SK-N-SH treated with all-trans-retinoic acid at 6 μM for 48 hours (cell line): ENCODE measurements at regions not wholly inside any gene's neighbourhood (a gene's known extent, or its start where the extent isn't known, plus 50 kb on each side); places are given as distances from the start of the nearest gene placed in this dataset.

Source experiments
- ATAC-seq: fragments of 200-7000 bp; cut with Tn5 transposase; 3 replicates; pipeline ENCODE4 v1.9.1; 2020; ENCODE audit warnings: mild to moderate bottlenecking, moderate library complexity
- BACH2 ChIP-seq: fragments of 250-450 bp; sonication (Bioruptor Pico); IDR thresholded peaks from 2 replicates; pipeline ENCODE4 v1.9.0; 2021; ENCODE audit warnings: mild to moderate bottlenecking, borderline replicate concordance
- CSDC2 ChIP-seq: fragments of 250-450 bp; sonication (Bioruptor Pico); IDR thresholded peaks from 2 replicates; pipeline ENCODE4 v1.5.0; 2020; ENCODE audit warnings: mild to moderate bottlenecking, moderate library complexity
- CSRNP3 ChIP-seq: fragments of 250-450 bp; sonication (Bioruptor Pico); IDR thresholded peaks from 2 replicates; pipeline ENCODE4 v1.5.1; 2021; ENCODE audit warnings: mild to moderate bottlenecking, moderate library complexity
- ESRRG ChIP-seq: fragments of 250-450 bp; sonication (Bioruptor Pico); IDR thresholded peaks from 2 replicates; pipeline ENCODE4 v1.6.1; 2021; ENCODE audit warnings: mild to moderate bottlenecking
- GLIS3 ChIP-seq: fragments of 250-450 bp; sonication (Bioruptor Pico); IDR thresholded peaks from 2 replicates; pipeline ENCODE4 v1.5.0; 2020; ENCODE audit warnings: mild to moderate bottlenecking, moderate library complexity
- ISL1 ChIP-seq: fragments of 250-450 bp; sonication (Bioruptor Pico); IDR thresholded peaks from 2 replicates; pipeline ENCODE4 v2.1.2; 2022; ENCODE audit warnings: mild to moderate bottlenecking, moderate library complexity
- PPARA ChIP-seq: fragments of 250-450 bp; sonication (Bioruptor Pico); IDR thresholded peaks from 2 replicates; pipeline ENCODE4 v1.5.0; 2020; ENCODE audit warnings: mild to moderate bottlenecking, borderline replicate concordance
- RARB ChIP-seq: fragments of 250-450 bp; sonication (Bioruptor Pico); IDR thresholded peaks from 2 replicates; pipeline ENCODE4 v1.8.0; 2021; ENCODE audit warnings: mild to moderate bottlenecking, moderate library complexity
- SNAI2 ChIP-seq: fragments of 250-450 bp; sonication (Bioruptor Pico); IDR thresholded peaks from 2 replicates; pipeline ENCODE4 v1.5.0; 2020; ENCODE audit warnings: mild to moderate bottlenecking, moderate library complexity
- TCF4 ChIP-seq: fragments of 250-450 bp; sonication (Bioruptor Pico); IDR thresholded peaks from 2 replicates; pipeline ENCODE4 v1.8.0; 2021; ENCODE audit warnings: mild to moderate bottlenecking, moderate library complexity, borderline replicate concordance
- TOX ChIP-seq: fragments of 250-450 bp; sonication (Bioruptor Pico); IDR thresholded peaks from 2 replicates; pipeline ENCODE4 v1.8.0; 2021; ENCODE audit warnings: mild to moderate bottlenecking, moderate library complexity, borderline replicate concordance
- TSHZ2 ChIP-seq: fragments of 250-450 bp; sonication (Bioruptor Pico); IDR thresholded peaks from 2 replicates; pipeline ENCODE4 v1.5.0; 2020; ENCODE audit warnings: mild to moderate bottlenecking, moderate library complexity
- ZC3H10 ChIP-seq: fragments of 250-450 bp; sonication (Bioruptor Pico); IDR thresholded peaks from 2 replicates; pipeline ENCODE4 v1.5.1; 2021; ENCODE audit warnings: mild to moderate bottlenecking, moderate library complexity
- ZFP3 ChIP-seq: fragments of 250-450 bp; sonication (Bioruptor Pico); IDR thresholded peaks from 2 replicates; pipeline ENCODE4 v1.5.0; 2020; ENCODE audit warnings: mild to moderate bottlenecking, moderate library complexity
- ZNF565 ChIP-seq: fragments of 450-650 bp; formaldehyde crosslinking; conservative IDR thresholded peaks from 2 replicates; pipeline ENCODE4 v1.5.0; 2020; ENCODE audit warnings: low read depth, mild to moderate bottlenecking, moderate library complexity
- ZNF70 ChIP-seq: fragments of 450-650 bp; formaldehyde crosslinking; IDR thresholded peaks from 2 replicates; pipeline ENCODE4 v1.5.0; 2020; ENCODE audit warnings: mild to moderate bottlenecking, moderate library complexity
- ZNF8 ChIP-seq: fragments of 450-650 bp; formaldehyde crosslinking; IDR thresholded peaks from 2 replicates; pipeline ENCODE4 v1.5.0; 2020; ENCODE audit warnings: mild to moderate bottlenecking, moderate library complexity
- TF ChIP-seq, protein P1 (sequence below): fragments of 250-450 bp; sonication (Bioruptor Pico); IDR thresholded peaks from 2 replicates; pipeline ENCODE4 v1.8.0; 2020; ENCODE audit warnings: mild to moderate bottlenecking, moderate library complexity, borderline replicate concordance
- TF ChIP-seq, protein P2 (sequence below): fragments of 250-450 bp; sonication (Bioruptor Pico); IDR thresholded peaks from 2 replicates; pipeline ENCODE4 v1.8.0; 2021; ENCODE audit warnings: low read depth, mild to moderate bottlenecking, moderate library complexity, borderline replicate concordance
- TF ChIP-seq, protein P3 (sequence below): fragments of 250-450 bp; sonication (Bioruptor Pico); IDR thresholded peaks from 2 replicates; pipeline ENCODE4 v1.5.1; 2020; ENCODE audit warnings: low read depth, mild to moderate bottlenecking, moderate library complexity

- no peak for TF ChIP-seq ZNF70 (CRISPR knock-in tag)
- TF ChIP-seq, protein P1, sequence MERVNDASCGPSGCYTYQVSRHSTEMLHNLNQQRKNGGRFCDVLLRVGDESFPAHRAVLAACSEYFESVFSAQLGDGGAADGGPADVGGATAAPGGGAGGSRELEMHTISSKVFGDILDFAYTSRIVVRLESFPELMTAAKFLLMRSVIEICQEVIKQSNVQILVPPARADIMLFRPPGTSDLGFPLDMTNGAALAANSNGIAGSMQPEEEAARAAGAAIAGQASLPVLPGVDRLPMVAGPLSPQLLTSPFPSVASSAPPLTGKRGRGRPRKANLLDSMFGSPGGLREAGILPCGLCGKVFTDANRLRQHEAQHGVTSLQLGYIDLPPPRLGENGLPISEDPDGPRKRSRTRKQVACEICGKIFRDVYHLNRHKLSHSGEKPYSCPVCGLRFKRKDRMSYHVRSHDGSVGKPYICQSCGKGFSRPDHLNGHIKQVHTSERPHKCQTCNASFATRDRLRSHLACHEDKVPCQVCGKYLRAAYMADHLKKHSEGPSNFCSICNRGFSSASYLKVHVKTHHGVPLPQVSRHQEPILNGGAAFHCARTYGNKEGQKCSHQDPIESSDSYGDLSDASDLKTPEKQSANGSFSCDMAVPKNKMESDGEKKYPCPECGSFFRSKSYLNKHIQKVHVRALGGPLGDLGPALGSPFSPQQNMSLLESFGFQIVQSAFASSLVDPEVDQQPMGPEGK (CRISPR knock-in tag) = no peak
- no peak for TF ChIP-seq ZC3H10
- TF ChIP-seq TOX (CRISPR knock-in tag) = no peak
- no peak for TF ChIP-seq ZNF565 (CRISPR knock-in tag)
- no peak for TF ChIP-seq RARB (CRISPR knock-in tag)
- no peak for TF ChIP-seq ISL1 (CRISPR knock-in tag)
- TF ChIP-seq, protein P2, sequence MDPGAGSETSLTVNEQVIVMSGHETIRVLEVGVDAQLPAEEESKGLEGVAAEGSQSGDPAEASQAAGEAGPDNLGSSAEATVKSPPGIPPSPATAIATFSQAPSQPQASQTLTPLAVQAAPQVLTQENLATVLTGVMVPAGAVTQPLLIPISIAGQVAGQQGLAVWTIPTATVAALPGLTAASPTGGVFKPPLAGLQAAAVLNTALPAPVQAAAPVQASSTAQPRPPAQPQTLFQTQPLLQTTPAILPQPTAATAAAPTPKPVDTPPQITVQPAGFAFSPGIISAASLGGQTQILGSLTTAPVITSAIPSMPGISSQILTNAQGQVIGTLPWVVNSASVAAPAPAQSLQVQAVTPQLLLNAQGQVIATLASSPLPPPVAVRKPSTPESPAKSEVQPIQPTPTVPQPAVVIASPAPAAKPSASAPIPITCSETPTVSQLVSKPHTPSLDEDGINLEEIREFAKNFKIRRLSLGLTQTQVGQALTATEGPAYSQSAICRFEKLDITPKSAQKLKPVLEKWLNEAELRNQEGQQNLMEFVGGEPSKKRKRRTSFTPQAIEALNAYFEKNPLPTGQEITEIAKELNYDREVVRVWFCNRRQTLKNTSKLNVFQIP (CRISPR knock-in tag) = no peak
- TF ChIP-seq BACH2 (CRISPR knock-in tag) = no peak
- ATAC-seq = no peak
Measured at GRCh38 chr13:40119852-40120251, 464.4 kb downstream of the COG6 start.

DNA sequence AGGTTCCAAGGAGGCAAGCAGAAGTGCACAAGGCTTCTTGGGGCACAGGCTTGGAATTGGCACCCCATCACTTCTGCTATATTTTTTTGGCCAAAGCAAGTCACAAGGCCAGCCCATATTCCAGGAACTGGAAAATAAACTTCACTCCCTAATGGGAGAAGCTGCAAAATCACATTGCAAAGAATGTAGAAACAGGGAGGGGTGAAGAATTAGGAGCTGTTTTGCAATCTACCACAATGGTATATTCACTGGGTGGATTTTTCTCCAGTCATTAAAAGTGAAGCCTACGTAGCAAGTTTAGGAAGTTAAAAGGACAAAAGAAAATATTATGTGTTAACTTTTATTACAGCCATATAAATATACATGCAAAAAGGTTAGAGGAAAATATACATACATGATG is 464.8 kb downstream of the COG6 start:
- no peak for ATAC-seq
- TF ChIP-seq ISL1 (CRISPR knock-in tag) (no peak), ZFP3 (CRISPR knock-in tag) (no peak), ESRRG (no peak), ZNF8 (CRISPR knock-in tag) (no peak), SNAI2 (no peak), PPARA (CRISPR knock-in tag) (no peak), GLIS3 (CRISPR knock-in tag) (no peak), BACH2 (CRISPR knock-in tag) (no peak), CSDC2 (CRISPR knock-in tag) (no peak), RARB (CRISPR knock-in tag) (no peak), TCF4 (CRISPR knock-in tag) (no peak)
- TF ChIP-seq, protein P1 (CRISPR knock-in tag) = no peak
- TF ChIP-seq, protein P3, sequence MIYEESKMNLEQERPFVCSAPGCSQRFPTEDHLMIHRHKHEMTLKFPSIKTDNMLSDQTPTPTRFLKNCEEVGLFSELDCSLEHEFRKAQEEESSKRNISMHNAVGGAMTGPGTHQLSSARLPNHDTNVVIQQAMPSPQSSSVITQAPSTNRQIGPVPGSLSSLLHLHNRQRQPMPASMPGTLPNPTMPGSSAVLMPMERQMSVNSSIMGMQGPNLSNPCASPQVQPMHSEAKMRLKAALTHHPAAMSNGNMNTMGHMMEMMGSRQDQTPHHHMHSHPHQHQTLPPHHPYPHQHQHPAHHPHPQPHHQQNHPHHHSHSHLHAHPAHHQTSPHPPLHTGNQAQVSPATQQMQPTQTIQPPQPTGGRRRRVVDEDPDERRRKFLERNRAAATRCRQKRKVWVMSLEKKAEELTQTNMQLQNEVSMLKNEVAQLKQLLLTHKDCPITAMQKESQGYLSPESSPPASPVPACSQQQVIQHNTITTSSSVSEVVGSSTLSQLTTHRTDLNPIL (CRISPR knock-in tag) = no peak
- TF ChIP-seq, protein P2 (CRISPR knock-in tag) = no peak

- TF ChIP-seq ZC3H10 (no peak), ISL1 (CRISPR knock-in tag) (peak; percentile 64)
- no peak for ATAC-seq
Measured at GRCh38 chr13:40120781-40121180, 465.3 kb downstream of the COG6 start.

DNA sequence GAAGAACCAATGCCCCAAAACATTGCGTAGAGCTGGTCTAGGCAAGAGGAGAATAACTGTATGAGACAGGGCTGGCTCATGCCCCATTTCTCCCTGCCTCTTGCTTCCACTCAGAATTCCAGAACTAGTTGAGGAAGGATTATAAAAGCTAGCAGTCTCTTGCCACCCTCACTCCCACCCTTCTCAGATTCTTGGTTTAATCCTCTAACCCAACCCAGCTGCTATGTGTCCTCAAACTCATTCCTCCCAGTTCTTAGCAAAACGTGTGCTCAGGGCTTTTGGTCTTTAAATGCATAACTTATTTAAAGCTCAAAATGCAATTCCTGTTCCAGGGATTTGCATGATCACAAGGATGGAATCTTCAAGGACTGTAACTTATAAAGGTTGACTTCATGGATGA is 466.3 kb downstream of the COG6 start:
- ATAC-seq = no peak
- no peak for TF ChIP-seq ZNF8 (CRISPR knock-in tag)
- TF ChIP-seq TSHZ2 (CRISPR knock-in tag) = no peak
- no peak for TF ChIP-seq RARB (CRISPR knock-in tag)
- no peak for TF ChIP-seq ZNF70 (CRISPR knock-in tag)
- no peak for TF ChIP-seq CSRNP3
